H1 (cell line): ENCODE measurements at regions not wholly inside any gene's neighbourhood (a gene's known extent, or its start where the extent isn't known, plus 50 kb on each side); places are given as distances from the start of the nearest gene placed in this dataset.

ENCODE experiments used
- CTCF ChIA-PET: fragments of 300-600 bp; sonication (Branson Sonifier 250); formaldehyde crosslinking; loops from one replicate; lab custom pipeline; 2021; ENCODE audit not compliant: partially characterized antibody; lab: Charles Lee
- POLR2A ChIA-PET: fragments of 300-600 bp; sonication (Branson Sonifier 250); formaldehyde crosslinking; loops from one replicate; lab custom pipeline; 2021; ENCODE audit warnings: inconsistent platforms; ENCODE audit not compliant: partially characterized antibody; lab: Charles Lee
- DNase-seq, 2 experiments: peaks; one replicate each; pipeline versions ENCODE4 v3.0.0 to v3.0.0-alpha.2; 2010 to 2022; ENCODE audit warnings: low spot score in 2 of 2, low read depth in 1 of 2, mixed read lengths in 1 of 2
- FAIRE-seq: peaks from 2 replicates; lab custom pipeline; 2011; peaks lifted over from hg19 to GRCh38; lab: Jason Lieb, UNC
- H2AFZ ChIP-seq: 2 replicates; pipeline ENCODE4 v1.8.1; 2012; ENCODE audit warnings: low read length, inconsistent platforms
- H2AK5ac ChIP-seq: 2 replicates; pipeline ENCODE4 v1.6.1; 2013; ENCODE audit warnings: low read depth, low read length
- H2BK120ac ChIP-seq: replicated peaks from 2 replicates; pipeline ENCODE3; 2013; ENCODE audit warnings: low read depth, low read length, inconsistent platforms
- H2BK12ac ChIP-seq: 2 replicates; pipeline ENCODE4 v1.6.1; 2013; ENCODE audit warnings: low read depth, low read length
- H2BK15ac ChIP-seq: 2 replicates; pipeline ENCODE4 v1.6.1; 2013; ENCODE audit warnings: low read length
- H2BK20ac ChIP-seq: 2 replicates; pipeline ENCODE4 v1.6.1; 2013; ENCODE audit warnings: low read length
- H2BK5ac ChIP-seq: 2 replicates; pipeline ENCODE4 v1.6.1; 2013; ENCODE audit warnings: low read depth, low read length
- H3K14ac ChIP-seq: 2 replicates; pipeline ENCODE4 v1.6.1; 2013; ENCODE audit warnings: inconsistent platforms; ENCODE audit not compliant: insufficient read length
- H3K18ac ChIP-seq: 2 replicates; pipeline ENCODE4 v1.6.1; 2013; ENCODE audit warnings: low read length; ENCODE audit errors: extremely low read depth
- H3K23ac ChIP-seq: 2 replicates; pipeline ENCODE4 v1.6.1; 2013; ENCODE audit warnings: inconsistent platforms; ENCODE audit not compliant: insufficient read length
- H3K23me2 ChIP-seq: 2 replicates; pipeline ENCODE4 v1.6.1; 2013; ENCODE audit warnings: low read depth, low read length
- H3K27ac ChIP-seq: 2 replicates; pipeline ENCODE4 v1.6.1; 2011; ENCODE audit warnings: low read depth, low read length, inconsistent platforms
- H3K27me3 ChIP-seq, 4 experiments: replicated peaks in 1 of 4; 1 replicate in 1 of 4; 2 replicates in 3 of 4; pipeline versions ENCODE4 v1.6.1 to v1.8.1; 2011 to 2013; ENCODE audit warnings: low read length in 3 of 4, mild to moderate bottlenecking in 3 of 4, inconsistent platforms in 2 of 4, mixed read lengths in 2 of 4, moderate library complexity in 1 of 4; ENCODE audit not compliant: control insufficient read depth in 3 of 4, insufficient read depth in 3 of 4; ENCODE audit errors: extremely low read depth in 1 of 4
- H3K36me3 ChIP-seq, 4 experiments: 2 replicates each; pipeline versions ENCODE4 v1.6.1 to v1.8.1; 2011 to 2013; ENCODE audit warnings: mild to moderate bottlenecking in 4 of 4, low read length in 3 of 4, moderate library complexity in 2 of 4, control low read depth in 1 of 4, inconsistent platforms in 1 of 4; ENCODE audit not compliant: insufficient read depth in 4 of 4, control insufficient read depth in 2 of 4
- H3K4ac ChIP-seq: replicated peaks from 2 replicates; pipeline ENCODE3; 2013; ENCODE audit warnings: low read length, low read depth, mixed read lengths, inconsistent platforms; ENCODE audit not compliant: insufficient read length
- H3K4me1 ChIP-seq, 4 experiments: replicated peaks in 1 of 4; 1 replicate in 1 of 4; 2 replicates in 3 of 4; pipeline versions ENCODE4 v1.6.1 to v1.8.1; 2011 to 2013; ENCODE audit warnings: low read length in 3 of 4, inconsistent platforms in 2 of 4, mixed read lengths in 1 of 4; ENCODE audit not compliant: insufficient read depth in 4 of 4, control insufficient read depth in 3 of 4
- H3K4me2 ChIP-seq, 2 experiments: 2 replicates each; pipeline versions ENCODE4 v1.6.1 to v1.8.1; 2011 to 2013; ENCODE audit warnings: low read depth in 2 of 2, low read length in 2 of 2, control low read depth in 1 of 2, inconsistent platforms in 1 of 2, mild to moderate bottlenecking in 1 of 2; ENCODE audit not compliant: insufficient read depth in 1 of 2
- H3K4me3 ChIP-seq, 4 experiments: fragments of 200-600, 300-600 bp in 1 of 4; sonication (generic), shearing (Covaris generic), sonication (Bioruptor Twin) in 1 of 4; 2 replicates each; pipeline versions ENCODE4 v1.5.1 to v1.8.1; 2011 to 2016; ENCODE audit warnings: low read length in 4 of 4, low read depth in 3 of 4, control low read depth in 2 of 4, inconsistent platforms in 2 of 4, mild to moderate bottlenecking in 2 of 4, mixed read lengths in 1 of 4, moderate library complexity in 1 of 4; ENCODE audit not compliant: insufficient read depth in 2 of 4; ENCODE audit errors: extremely low read depth in 1 of 4
- H3K56ac ChIP-seq: replicated peaks from 2 replicates; pipeline ENCODE3; 2013; ENCODE audit warnings: low read depth, mild to moderate bottlenecking, mixed read lengths, low read length, inconsistent platforms; ENCODE audit not compliant: insufficient read length
- H3K79me1 ChIP-seq: 2 replicates; pipeline ENCODE4 v1.6.1; 2013; ENCODE audit warnings: low read depth, low read length, control low read depth
- H3K79me2 ChIP-seq, 2 experiments: 2 replicates each; pipeline versions ENCODE4 v1.6.1 to v1.8.1; 2012 to 2013; ENCODE audit warnings: low read length in 2 of 2, mild to moderate bottlenecking in 2 of 2, inconsistent platforms in 1 of 2; ENCODE audit not compliant: insufficient read depth in 2 of 2, control insufficient read depth in 1 of 2
- H3K9ac ChIP-seq, 4 experiments: replicated peaks in 1 of 4; 1 replicate in 1 of 4; 2 replicates in 3 of 4; pipeline versions ENCODE4 v1.6.1 to v1.8.1; 2011 to 2013; ENCODE audit warnings: low read depth in 3 of 4, low read length in 3 of 4, control low read depth in 2 of 4, mild to moderate bottlenecking in 2 of 4, moderate library complexity in 2 of 4, inconsistent platforms in 1 of 4; ENCODE audit errors: extremely low read depth in 1 of 4
- H3K9me3 ChIP-seq, 2 experiments: 2 replicates each; pipeline versions ENCODE4 v1.6.1 to v1.8.1; 2012 to 2013; ENCODE audit warnings: mild to moderate bottlenecking in 2 of 2, moderate library complexity in 2 of 2, control low read depth in 1 of 2, inconsistent platforms in 1 of 2, low read depth in 1 of 2, low read length in 1 of 2, mixed read lengths in 1 of 2; ENCODE audit not compliant: insufficient read depth in 2 of 2
- H4K20me1 ChIP-seq, 2 experiments: replicated peaks in 1 of 2; 2 replicates each; pipeline versions ENCODE3 to v1.8.1; 2011 to 2013; ENCODE audit warnings: inconsistent platforms in 2 of 2, low read length in 2 of 2, mild to moderate bottlenecking in 1 of 2; ENCODE audit not compliant: insufficient read depth in 2 of 2, control insufficient read depth in 1 of 2
- H4K5ac ChIP-seq: 2 replicates; pipeline ENCODE4 v1.6.1; 2013; ENCODE audit warnings: low read length, low read depth, mixed read lengths, inconsistent platforms; ENCODE audit not compliant: insufficient read length
- H4K8ac ChIP-seq: 2 replicates; pipeline ENCODE4 v1.8.0; 2013; ENCODE audit warnings: mild to moderate bottlenecking, moderate library complexity, low read length, inconsistent platforms; ENCODE audit not compliant: insufficient read depth; ENCODE audit errors: extremely low read depth
- H4K91ac ChIP-seq: replicated peaks from 2 replicates; pipeline ENCODE3; 2013; ENCODE audit warnings: low read length, mixed read lengths, inconsistent platforms; ENCODE audit not compliant: insufficient read length
- BRCA1 ChIP-seq: IDR thresholded peaks from 2 replicates; pipeline ENCODE4 v1.6.1; 2012; ENCODE audit warnings: low read depth, low read length, improper control_type of control experiment
- FOSL1 ChIP-seq: IDR thresholded peaks from 2 replicates; pipeline ENCODE4 v1.6.1; 2011; ENCODE audit warnings: mild to moderate bottlenecking, low read depth, low read length, moderate library complexity; ENCODE audit not compliant: insufficient read depth
- WGBS, 2 experiments: shearing (Covaris generic) in 1 of 2; methylation state at CpG; one replicate each; pipeline versions ENCODE4 v1.1.6 to v1.1.7; 2013 to 2015; ENCODE audit warnings: low lambda C conversion rate in 2 of 2, mixed read lengths in 2 of 2, inconsistent platforms in 1 of 2, low coverage in 1 of 2, missing lambda C conversion rate in 1 of 2; ENCODE audit not compliant: insufficient replicate concordance in 2 of 2, insufficient coverage in 1 of 2, insufficient read length in 1 of 2; ENCODE audit errors: extremely low coverage in 1 of 2, missing lambda C conversion rate in 1 of 2; 5-methylcytosine and 5-hydroxymethylcytosine counted together
- TF ChIP-seq, protein P1 (sequence below): IDR thresholded peaks from 2 replicates; pipeline ENCODE4 v1.6.1; 2012; ENCODE audit warnings: inconsistent platforms
- TF ChIP-seq, protein P2 (sequence below), 3 experiments: IDR thresholded peaks; 1 replicate in 2 of 3; 2 replicates in 1 of 3; pipeline versions ENCODE4 v1.5.1 to v1.6.1; 2011; ENCODE audit warnings: low read length in 3 of 3, mild to moderate bottlenecking in 3 of 3, inconsistent platforms in 2 of 3, low read depth in 1 of 3, moderate library complexity in 1 of 3; ENCODE audit not compliant: insufficient read depth in 1 of 3; ENCODE audit errors: control extremely low read depth in 1 of 3

DNA sequence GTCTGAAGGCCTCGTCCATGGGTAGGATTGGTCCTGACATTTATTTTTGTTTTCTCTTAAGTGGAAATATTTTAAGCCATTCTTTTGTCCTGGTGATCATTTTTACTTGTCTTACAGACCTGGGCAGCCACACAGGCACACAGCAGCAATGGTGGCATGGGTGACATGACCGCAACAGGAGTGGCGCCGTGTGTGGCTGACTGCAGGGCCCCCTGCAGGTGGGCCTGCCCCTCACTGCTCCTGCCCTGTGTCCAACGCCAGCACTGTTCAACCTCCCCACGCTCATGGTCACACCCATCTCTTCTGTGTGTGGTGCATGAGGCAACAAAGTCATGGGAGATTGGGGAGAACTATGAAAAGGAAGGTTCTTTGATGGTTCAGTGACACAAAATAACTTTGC lies 151.9 kb downstream of the MYLK4 start:
- no peak overlapping the region for H2BK5ac ChIP-seq
- no peak overlapping the region for H3K14ac ChIP-seq
- no peak overlapping the region for H4K8ac ChIP-seq
- no peaks in the 10 kb centered on the region for H3K79me1 ChIP-seq
- 86% methylated on average over 6 of the region's 6 CpGs; no CpG with 5 or more reads in 1 of the 2 experiments for WGBS, 2 experiments
- H3K18ac ChIP-seq, result no peak overlapping the region
- H2AFZ ChIP-seq, result no peak overlapping the region
- no peaks in the 10 kb centered on the region for H3K9me3 ChIP-seq
- no peak overlapping the region for H2AK5ac ChIP-seq
- H4K5ac ChIP-seq, result no peak overlapping the region
- no peak overlapping the region for H3K4me3 ChIP-seq
- no peak for FAIRE-seq
- H3K4ac ChIP-seq, result no peak overlapping the region
- ChIA-PET CTCF (interaction anchor here (1.3 to 2.1 kb wide), 3 partner anchors 24 to 63 kb away, joined by 3 to 10 read pairs (median 3); no protein-coding TSS in a partner anchor), POLR2A (no interaction called here)
- no peak overlapping the region for H3K56ac ChIP-seq
- no peaks in the 10 kb centered on the region for H4K20me1 ChIP-seq
- H2BK120ac ChIP-seq, result no peak overlapping the region
- no peak overlapping the region for H3K9ac ChIP-seq
- H3K23me2 ChIP-seq, result no peaks in the 10 kb centered on the region
- H2BK15ac ChIP-seq, result no peak overlapping the region
- no peak overlapping the region for H4K91ac ChIP-seq
- no peak for DNase-seq
- no peak overlapping the region for H3K4me2 ChIP-seq
- H3K4me1 ChIP-seq, result 0 out of 7 replicates have a peak, but pooled peaks cover 0 to 2% (median 0%) of the 10 kb centered on the region in 4 experiments
- H3K36me3 ChIP-seq, result no peaks in the 10 kb centered on the region
- no peaks in the 10 kb centered on the region for H3K79me2 ChIP-seq
- no peak overlapping the region for H3K27ac ChIP-seq
- no peak overlapping the region for H3K23ac ChIP-seq
- H2BK12ac ChIP-seq, result no peak overlapping the region
- no peak overlapping the region for H2BK20ac ChIP-seq
- no peaks in the 10 kb centered on the region for H3K27me3 ChIP-seq
- TF ChIP-seq FOSL1, result no peak
- no peak for TF ChIP-seq BRCA1
- TF ChIP-seq, protein P1, sequence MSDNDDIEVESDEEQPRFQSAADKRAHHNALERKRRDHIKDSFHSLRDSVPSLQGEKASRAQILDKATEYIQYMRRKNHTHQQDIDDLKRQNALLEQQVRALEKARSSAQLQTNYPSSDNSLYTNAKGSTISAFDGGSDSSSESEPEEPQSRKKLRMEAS, result no peak
- TF ChIP-seq, protein P2, sequence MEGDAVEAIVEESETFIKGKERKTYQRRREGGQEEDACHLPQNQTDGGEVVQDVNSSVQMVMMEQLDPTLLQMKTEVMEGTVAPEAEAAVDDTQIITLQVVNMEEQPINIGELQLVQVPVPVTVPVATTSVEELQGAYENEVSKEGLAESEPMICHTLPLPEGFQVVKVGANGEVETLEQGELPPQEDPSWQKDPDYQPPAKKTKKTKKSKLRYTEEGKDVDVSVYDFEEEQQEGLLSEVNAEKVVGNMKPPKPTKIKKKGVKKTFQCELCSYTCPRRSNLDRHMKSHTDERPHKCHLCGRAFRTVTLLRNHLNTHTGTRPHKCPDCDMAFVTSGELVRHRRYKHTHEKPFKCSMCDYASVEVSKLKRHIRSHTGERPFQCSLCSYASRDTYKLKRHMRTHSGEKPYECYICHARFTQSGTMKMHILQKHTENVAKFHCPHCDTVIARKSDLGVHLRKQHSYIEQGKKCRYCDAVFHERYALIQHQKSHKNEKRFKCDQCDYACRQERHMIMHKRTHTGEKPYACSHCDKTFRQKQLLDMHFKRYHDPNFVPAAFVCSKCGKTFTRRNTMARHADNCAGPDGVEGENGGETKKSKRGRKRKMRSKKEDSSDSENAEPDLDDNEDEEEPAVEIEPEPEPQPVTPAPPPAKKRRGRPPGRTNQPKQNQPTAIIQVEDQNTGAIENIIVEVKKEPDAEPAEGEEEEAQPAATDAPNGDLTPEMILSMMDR (IDR thresholded peaks at IDR 0.05; ENCODE audit: control extremely low read depth in 1 of 3, insufficient read depth in 1 of 3, low read depth in 1 of 3, low read length in 3 of 3), result peak in 2 of 3 experiments; percentile 4 to 13; a peak in 2 of 4 replicates
